ENCODE measurements at regions not wholly inside any gene's neighbourhood (a gene's known extent, or its start where the extent isn't known, plus 50 kb on each side); places are given as distances from the start of the nearest gene placed in this dataset.

DNA sequence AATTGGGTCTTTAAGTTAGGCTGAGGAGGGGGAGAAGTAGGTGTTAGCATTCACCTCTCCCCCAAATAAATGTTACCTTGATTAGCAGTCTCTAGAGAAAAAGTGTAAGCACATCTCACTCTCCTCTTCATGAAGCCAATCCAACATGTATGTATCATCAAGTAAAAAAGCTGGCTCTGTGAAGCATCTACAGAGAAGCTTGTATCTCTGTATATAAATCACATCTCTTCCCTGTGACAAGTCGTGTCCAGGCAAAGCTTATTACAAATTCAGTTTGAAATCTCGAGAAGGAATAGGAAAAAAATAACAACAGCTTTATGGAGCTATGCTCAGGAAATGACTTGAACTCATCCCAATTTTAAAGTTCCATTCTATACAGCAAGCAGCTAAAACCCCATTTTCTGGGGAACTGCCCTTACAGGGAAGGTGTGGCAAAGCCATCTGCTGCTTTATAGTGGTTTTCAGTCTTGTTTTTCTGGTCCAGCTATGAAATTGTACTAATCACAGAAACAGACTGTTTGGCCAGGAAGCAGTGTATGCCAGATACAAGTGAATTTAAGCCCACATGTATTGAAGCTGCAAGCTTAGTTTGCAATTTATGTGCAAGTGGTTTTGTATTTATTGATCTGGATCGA is 313.3 kb upstream of the NOCT start:
- TF ChIP-seq POLR2A (IDR thresholded peaks at IDR 0.05; ENCODE audit: low read length) (no peak), GATA1 (IDR thresholded peaks at IDR 0.05; ENCODE audit: low read depth, low read length) (no peak)
